ENCODE measurements at regions not wholly inside any gene's neighbourhood (a gene's known extent, or its start where the extent isn't known, plus 50 kb on each side); places are given as distances from the start of the nearest gene placed in this dataset.

DNA sequence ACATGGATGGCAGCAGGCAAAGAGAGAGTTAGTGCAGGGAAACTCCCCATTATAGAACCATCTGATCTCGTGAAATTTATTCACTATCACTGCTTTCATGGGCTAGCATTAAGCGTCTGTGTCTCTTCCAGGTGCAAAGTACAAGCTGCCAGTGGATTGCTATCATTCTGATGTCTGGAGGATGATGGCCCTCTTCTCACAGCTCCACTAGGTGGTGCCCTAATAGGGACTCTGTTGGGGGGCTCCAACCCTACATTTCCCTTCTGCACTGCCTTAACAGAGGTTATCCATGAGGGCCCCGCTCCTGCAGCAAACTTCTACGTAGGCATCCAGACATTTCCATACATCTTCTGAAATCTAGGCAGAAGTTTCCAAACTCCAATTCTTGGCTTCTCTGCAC lies 347.8 kb upstream of the HS3ST5 start:
- Histone ChIP-seq H3K4me1 (ENCODE audit: low read length) (no peaks in the 10 kb centered on the region), H3K4me3 (ENCODE audit: low read length) (no peak overlapping the region), H2AFZ (ENCODE audit: low read length) (no peak overlapping the region), H3K4me2 (ENCODE audit: low read depth, low read length) (no peak overlapping the region), H3K27me3 (replicated peaks; ENCODE audit: insufficient read depth, low read length) (no peaks in the 10 kb centered on the region), H4K20me1 (ENCODE audit: insufficient read depth, low read length) (no peaks in the 10 kb centered on the region), H3K36me3 (replicated peaks; ENCODE audit: insufficient read depth, low read length) (no peaks in the 10 kb centered on the region), H3K9ac (ENCODE audit: low read length) (no peak overlapping the region), H3K27ac (ENCODE audit: low read length) (no peak overlapping the region), H3K9me3 (replicated peaks; ENCODE audit: insufficient read depth, low read length) (no peaks in the 10 kb centered on the region), H3F3A (ENCODE audit: insufficient read depth, low read length) (no peaks in the 10 kb centered on the region), H3K9me2 (replicated peaks; ENCODE audit: insufficient read depth, low read length) (no peaks in the 10 kb centered on the region), H3K79me2 (ENCODE audit: low read length) (no peaks in the 10 kb centered on the region)
- TF ChIP-seq EZH2 (optimal IDR thresholded peaks at IDR 0.05; ENCODE audit: low read depth, low read length) = no peak
- TF ChIP-seq, protein P1, sequence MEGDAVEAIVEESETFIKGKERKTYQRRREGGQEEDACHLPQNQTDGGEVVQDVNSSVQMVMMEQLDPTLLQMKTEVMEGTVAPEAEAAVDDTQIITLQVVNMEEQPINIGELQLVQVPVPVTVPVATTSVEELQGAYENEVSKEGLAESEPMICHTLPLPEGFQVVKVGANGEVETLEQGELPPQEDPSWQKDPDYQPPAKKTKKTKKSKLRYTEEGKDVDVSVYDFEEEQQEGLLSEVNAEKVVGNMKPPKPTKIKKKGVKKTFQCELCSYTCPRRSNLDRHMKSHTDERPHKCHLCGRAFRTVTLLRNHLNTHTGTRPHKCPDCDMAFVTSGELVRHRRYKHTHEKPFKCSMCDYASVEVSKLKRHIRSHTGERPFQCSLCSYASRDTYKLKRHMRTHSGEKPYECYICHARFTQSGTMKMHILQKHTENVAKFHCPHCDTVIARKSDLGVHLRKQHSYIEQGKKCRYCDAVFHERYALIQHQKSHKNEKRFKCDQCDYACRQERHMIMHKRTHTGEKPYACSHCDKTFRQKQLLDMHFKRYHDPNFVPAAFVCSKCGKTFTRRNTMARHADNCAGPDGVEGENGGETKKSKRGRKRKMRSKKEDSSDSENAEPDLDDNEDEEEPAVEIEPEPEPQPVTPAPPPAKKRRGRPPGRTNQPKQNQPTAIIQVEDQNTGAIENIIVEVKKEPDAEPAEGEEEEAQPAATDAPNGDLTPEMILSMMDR (IDR thresholded peaks at IDR 0.05; ENCODE audit: low read length) = no peak
- TF ChIP-seq EZH2phosphoT487 (IDR thresholded peaks at IDR 0.05; ENCODE audit: low read length) = no peak
- no peak for DNase-seq

DNA sequence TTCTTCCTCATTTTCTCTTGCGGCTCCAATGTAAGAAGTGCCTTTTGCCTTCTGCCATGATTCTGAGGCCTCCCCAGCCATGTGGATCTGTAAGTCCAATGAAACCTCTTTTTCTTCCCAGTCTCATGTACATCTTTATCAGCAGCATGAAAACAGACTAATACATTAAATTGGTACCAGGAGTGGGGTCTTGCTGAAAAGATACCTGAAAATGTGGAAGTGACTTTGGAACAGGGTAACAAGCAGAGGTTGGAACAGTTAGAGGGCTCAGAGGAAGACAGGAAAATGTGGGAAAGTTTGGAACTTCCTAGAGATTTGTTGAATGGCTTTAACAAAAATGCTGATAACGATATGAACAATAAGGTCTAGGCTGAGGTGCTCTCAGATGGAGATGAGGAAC lies 316.7 kb upstream of the HS3ST5 start:
- H3F3A ChIP-seq (ENCODE audit: insufficient read depth, low read length) = no peaks in the 10 kb centered on the region
- no peaks in the 10 kb centered on the region for H3K27me3 ChIP-seq (replicated peaks; ENCODE audit: insufficient read depth, low read length)
- H3K4me1 ChIP-seq (ENCODE audit: low read length) = no peaks in the 10 kb centered on the region
- no peaks in the 10 kb centered on the region for H3K9me2 ChIP-seq (replicated peaks; ENCODE audit: insufficient read depth, low read length)
- H2AFZ ChIP-seq (ENCODE audit: low read length) = no peak overlapping the region
- H3K9me3 ChIP-seq (replicated peaks; ENCODE audit: insufficient read depth, low read length) = no peaks in the 10 kb centered on the region
- no peak for DNase-seq
- H4K20me1 ChIP-seq (ENCODE audit: insufficient read depth, low read length) = no peaks in the 10 kb centered on the region
- no peak overlapping the region for H3K4me2 ChIP-seq (ENCODE audit: low read depth, low read length)
- no peak overlapping the region for H3K9ac ChIP-seq (ENCODE audit: low read length)
- H3K79me2 ChIP-seq (ENCODE audit: low read length) = no peaks in the 10 kb centered on the region
- no peak for TF ChIP-seq EZH2phosphoT487 (IDR thresholded peaks at IDR 0.05; ENCODE audit: low read length)
- TF ChIP-seq, protein P1 (IDR thresholded peaks at IDR 0.05; ENCODE audit: low read length) = no peak
- no peaks in the 10 kb centered on the region for H3K36me3 ChIP-seq (replicated peaks; ENCODE audit: insufficient read depth, low read length)
- H3K27ac ChIP-seq (ENCODE audit: low read length) = no peak overlapping the region
- no peak overlapping the region for H3K4me3 ChIP-seq (ENCODE audit: low read length)

DNA sequence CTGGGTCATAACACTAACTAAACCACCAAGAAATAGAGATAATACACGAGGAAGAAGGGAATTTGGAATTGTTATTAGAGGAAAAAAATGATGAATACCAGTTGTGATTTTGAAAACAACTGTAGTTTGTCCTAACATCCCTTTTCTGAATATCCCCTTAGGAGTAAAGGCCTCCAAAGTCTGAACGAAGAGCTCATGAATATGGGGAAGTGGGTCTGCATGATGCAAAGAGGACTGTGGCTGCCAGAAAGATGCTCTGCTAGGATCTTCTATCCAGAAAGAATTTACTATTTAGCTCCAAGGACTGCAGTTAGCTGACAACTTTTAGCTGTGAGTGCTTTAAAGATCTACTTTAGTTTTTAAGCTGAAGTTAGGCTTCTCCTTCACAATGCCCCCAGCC lies 308.8 kb upstream of the HS3ST5 start:
- no peak overlapping the region for H2AFZ ChIP-seq (ENCODE audit: low read length)
- no peaks in the 10 kb centered on the region for H3K27me3 ChIP-seq (replicated peaks; ENCODE audit: insufficient read depth, low read length)
- TF ChIP-seq EZH2 (optimal IDR thresholded peaks at IDR 0.05; ENCODE audit: low read depth, low read length) (no peak), EZH2phosphoT487 (IDR thresholded peaks at IDR 0.05; ENCODE audit: low read length) (no peak)
- TF ChIP-seq, protein P1 (IDR thresholded peaks at IDR 0.05; ENCODE audit: low read length) = no peak
- no peak for DNase-seq
- no peak overlapping the region for H3K4me3 ChIP-seq (ENCODE audit: low read length)
- H3K4me1 ChIP-seq (ENCODE audit: low read length) = no peaks in the 10 kb centered on the region
- no peaks in the 10 kb centered on the region for H3K36me3 ChIP-seq (replicated peaks; ENCODE audit: insufficient read depth, low read length)
- H3K9ac ChIP-seq (ENCODE audit: low read length) = no peak overlapping the region
- no peak overlapping the region for H3K27ac ChIP-seq (ENCODE audit: low read length)
- no peaks in the 10 kb centered on the region for H3K79me2 ChIP-seq (ENCODE audit: low read length)
- H3K9me3 ChIP-seq (replicated peaks; ENCODE audit: insufficient read depth, low read length) = no peaks in the 10 kb centered on the region
- no peaks in the 10 kb centered on the region for H3F3A ChIP-seq (ENCODE audit: insufficient read depth, low read length)
- no peak overlapping the region for H3K4me2 ChIP-seq (ENCODE audit: low read depth, low read length)
- H3K9me2 ChIP-seq (replicated peaks; ENCODE audit: insufficient read depth, low read length) = no peaks in the 10 kb centered on the region
- H4K20me1 ChIP-seq (ENCODE audit: insufficient read depth, low read length) = no peaks in the 10 kb centered on the region
